ENCODE measurements at regions not wholly inside any gene's neighbourhood (a gene's known extent, or its start where the extent isn't known, plus 50 kb on each side); places are given as distances from the start of the nearest gene placed in this dataset.

- Histone ChIP-seq H3K4me1 (no peaks in the 10 kb centered on the region), H3K9me3 (no peaks in the 10 kb centered on the region), H3K4me2 (no peak overlapping the region), H3K4me3 (no peak overlapping the region), H3K27ac (no peak overlapping the region)
- TF ChIP-seq JUNB (IDR thresholded peaks at IDR 0.05): no peak
- no peak for TF ChIP-seq HES2 (IDR thresholded peaks at IDR 0.05)
- TF ChIP-seq RAD21 (conservative IDR thresholded peaks at IDR 0.05 in 1 of 2, IDR thresholded peaks at IDR 0.05 in 1 of 2): no peak
- TF ChIP-seq HEYL (CRISPR knock-in tag; IDR thresholded peaks at IDR 0.05): no peak
- no peak for TF ChIP-seq CEBPB (IDR thresholded peaks at IDR 0.05)
- no peak for TF ChIP-seq E2F6 (IDR thresholded peaks at IDR 0.05; ENCODE audit: borderline replicate concordance, low read depth)
- TF ChIP-seq MAX (IDR thresholded peaks at IDR 0.05): no peak
- TF ChIP-seq HOXB5 (CRISPR knock-in tag; IDR thresholded peaks at IDR 0.05): no peak
- no peak for TF ChIP-seq POLR2A (IDR thresholded peaks at IDR 0.05; ENCODE audit: low read length)
- no peak for TF ChIP-seq CTCF (IDR thresholded peaks at IDR 0.05)
- 0% methylated on average over 1 of the region's 1 CpG for WGBS (ENCODE audit: missing lambda C conversion rate)
- FAIRE-seq: no peak
- CTCF ChIA-PET: no interaction called here
- DNase-seq (ENCODE audit: low read depth in 1 of 2, low spot score in 1 of 2): no peak
- POLR2A ChIA-PET: no interaction called here
- no peak for ATAC-seq
Measured at GRCh38 chr1:73042403-73042802, 760.1 kb upstream of the NEGR1 start.

GRCh38 chr1:73040811-73041210 lies 758.5 kb upstream of the NEGR1 start:
- H3K27ac ChIP-seq: no peak overlapping the region
- no peak overlapping the region for H3K4me3 ChIP-seq
- FAIRE-seq (no peak), ATAC-seq (no peak), DNase-seq (ENCODE audit: low read depth in 1 of 2, low spot score in 1 of 2) (no peak)
- TF ChIP-seq KDM1A (IDR thresholded peaks at IDR 0.05; ENCODE audit: low read depth) (no peak), ESRRA (IDR thresholded peaks at IDR 0.05; ENCODE audit: borderline replicate concordance, low read length) (no peak), NR3C1 (IDR thresholded peaks at IDR 0.05) (no peak), CTCF (IDR thresholded peaks at IDR 0.05) (no peak), SREBF2 (IDR thresholded peaks at IDR 0.05) (no peak), RAD21 (conservative IDR thresholded peaks at IDR 0.05 in 1 of 2, IDR thresholded peaks at IDR 0.05 in 1 of 2) (no peak), POLR2A (IDR thresholded peaks at IDR 0.05; ENCODE audit: low read length) (no peak), ZSCAN20 (CRISPR knock-in tag; IDR thresholded peaks at IDR 0.05) (no peak), CBX8 (IDR thresholded peaks at IDR 0.05) (no peak), RFX5 (IDR thresholded peaks at IDR 0.05) (no peak)
- CTCF ChIA-PET: no interaction called here
- no peaks in the 10 kb centered on the region for H3K9me3 ChIP-seq
- WGBS (ENCODE audit: missing lambda C conversion rate): 0% methylated on average over 1 of the region's 1 CpG
- no peaks in the 10 kb centered on the region for H3K4me1 ChIP-seq
- POLR2A ChIA-PET: no interaction called here
- H3K4me2 ChIP-seq: no peak overlapping the region

GRCh38 chr1:73034271-73034670 lies 751.9 kb upstream of the NEGR1 start:
- H3K4me1 ChIP-seq: no peaks in the 10 kb centered on the region
- ChIA-PET CTCF (no interaction called here), POLR2A (no interaction called here)
- no peak for FAIRE-seq
- no peak for DNase-seq (ENCODE audit: low read depth in 1 of 2, low spot score in 1 of 2)
- no peaks in the 10 kb centered on the region for H3K9me3 ChIP-seq
- no peak overlapping the region for H3K27ac ChIP-seq
- H3K4me3 ChIP-seq: no peak overlapping the region
- no peak overlapping the region for H3K4me2 ChIP-seq
- WGBS (ENCODE audit: missing lambda C conversion rate): 18% methylated on average over 4 of the region's 4 CpGs
- ATAC-seq: no peak
- TF ChIP-seq FOXS1 (CRISPR knock-in tag; IDR thresholded peaks at IDR 0.05) (no peak), MAX (IDR thresholded peaks at IDR 0.05) (no peak), ZFP36 (IDR thresholded peaks at IDR 0.05; ENCODE audit: borderline replicate concordance, partially characterized antibody) (no peak), ESRRA (IDR thresholded peaks at IDR 0.05; ENCODE audit: borderline replicate concordance, low read length) (no peak), HMGXB4 (CRISPR knock-in tag; IDR thresholded peaks at IDR 0.05; ENCODE audit: borderline replicate concordance) (no peak), CTCF (IDR thresholded peaks at IDR 0.05) (no peak), HOXA7 (CRISPR knock-in tag; IDR thresholded peaks at IDR 0.05) (no peak), RNF2 (IDR thresholded peaks at IDR 0.05; ENCODE audit: borderline replicate concordance, low read depth) (no peak), PHF8 (IDR thresholded peaks at IDR 0.05; ENCODE audit: borderline replicate concordance, low read depth) (no peak), JUN (IDR thresholded peaks at IDR 0.05) (no peak), FOSB (CRISPR knock-in tag; IDR thresholded peaks at IDR 0.05) (no peak), RCOR1 (IDR thresholded peaks at IDR 0.05; ENCODE audit: low read depth, low read length) (no peak)
